NAMALWA (cell line): ENCODE measurements at regions not wholly inside any gene's neighbourhood (a gene's known extent, or its start where the extent isn't known, plus 50 kb on each side); places are given as distances from the start of the nearest gene placed in this dataset.
"Not testable (repeated sequence)": the region's sequence is repeated elsewhere in the genome, so short reads cannot be mapped to it uniquely, and the experiment has no call there.

Experiments
- DNase-seq: peaks from one replicate; pipeline ENCODE4 v3.0.0-alpha.2; 2015; ENCODE audit warnings: low spot score

- DNase-seq, result no peak
These were observed 54.1 kb downstream of the FOXG1 start for GRCh38 chr14:28820677-28821076.

DNA sequence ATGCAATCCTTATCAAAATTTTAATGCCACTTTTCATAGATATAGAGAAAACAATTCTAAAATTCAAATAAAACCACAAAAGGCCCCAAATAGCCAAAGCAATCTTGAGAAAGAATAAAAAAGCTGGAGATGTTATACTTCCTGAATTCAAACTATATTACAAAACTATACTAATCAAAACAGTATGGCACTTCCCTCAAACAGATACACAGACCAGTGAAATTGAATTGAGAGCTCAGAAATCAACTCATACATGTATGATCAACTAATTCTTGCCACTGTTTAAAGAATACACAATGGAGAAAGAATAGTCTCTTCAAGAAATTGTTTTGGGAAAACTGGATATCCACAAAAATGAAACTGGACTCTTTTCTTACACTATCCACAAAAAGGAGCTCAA is 55.4 kb downstream of the FOXG1 start:
- no peak for DNase-seq

GRCh38 chr14:28823245-28823644 is 56.7 kb downstream of the FOXG1 start:
- no peak for DNase-seq

- no peak for DNase-seq
These were observed 63.5 kb downstream of the FOXG1 start for GRCh38 chr14:28830115-28830534.

- DNase-seq, result no peak
These were observed 64.5 kb downstream of the FOXG1 start for GRCh38 chr14:28831126-28831525.

DNA sequence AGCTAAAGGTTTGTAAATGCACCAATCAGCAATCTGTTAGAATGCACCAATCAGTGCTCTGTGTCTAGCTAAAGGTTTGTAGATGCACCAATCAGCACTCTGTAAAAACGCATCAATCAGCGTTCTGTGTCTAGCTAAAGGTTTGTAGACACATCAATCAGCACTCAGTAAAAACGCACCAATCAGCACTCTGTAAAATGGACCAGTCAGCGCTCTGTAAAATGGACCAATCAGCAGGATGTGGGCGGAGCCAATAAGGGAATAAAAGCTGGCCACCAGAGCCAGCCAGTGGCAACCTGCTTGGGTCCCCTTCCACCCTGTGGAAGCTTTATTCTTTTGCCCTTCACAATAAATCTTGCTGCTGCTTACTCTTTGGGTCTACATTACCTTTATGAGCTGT is 76.0 kb downstream of the FOXG1 start:
- not testable (repeated sequence) for DNase-seq

DNA sequence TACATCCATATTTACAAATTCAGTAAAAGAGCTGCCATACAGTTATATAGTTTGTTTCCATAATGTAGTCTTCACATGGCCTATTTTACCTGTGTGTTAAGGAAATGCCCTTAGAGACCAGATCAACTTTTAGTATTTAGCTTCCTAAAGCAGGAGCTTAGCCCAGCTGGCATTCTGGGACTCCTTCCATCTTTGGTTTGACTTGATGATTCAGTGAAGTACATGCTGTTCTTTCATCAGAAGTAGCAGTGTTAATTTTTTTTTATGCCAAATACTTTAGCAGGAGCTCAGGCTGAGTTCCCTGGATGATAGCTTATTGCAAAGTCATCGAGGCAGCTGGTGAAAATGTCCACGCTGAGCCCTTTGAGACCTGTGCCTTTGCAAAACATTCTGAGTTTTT is 101.0 kb downstream of the FOXG1 start:
- DNase-seq, result no peak

- DNase-seq, result no peak
These were observed 103.5 kb downstream of the FOXG1 start for GRCh38 chr14:28870033-28870564.

DNA sequence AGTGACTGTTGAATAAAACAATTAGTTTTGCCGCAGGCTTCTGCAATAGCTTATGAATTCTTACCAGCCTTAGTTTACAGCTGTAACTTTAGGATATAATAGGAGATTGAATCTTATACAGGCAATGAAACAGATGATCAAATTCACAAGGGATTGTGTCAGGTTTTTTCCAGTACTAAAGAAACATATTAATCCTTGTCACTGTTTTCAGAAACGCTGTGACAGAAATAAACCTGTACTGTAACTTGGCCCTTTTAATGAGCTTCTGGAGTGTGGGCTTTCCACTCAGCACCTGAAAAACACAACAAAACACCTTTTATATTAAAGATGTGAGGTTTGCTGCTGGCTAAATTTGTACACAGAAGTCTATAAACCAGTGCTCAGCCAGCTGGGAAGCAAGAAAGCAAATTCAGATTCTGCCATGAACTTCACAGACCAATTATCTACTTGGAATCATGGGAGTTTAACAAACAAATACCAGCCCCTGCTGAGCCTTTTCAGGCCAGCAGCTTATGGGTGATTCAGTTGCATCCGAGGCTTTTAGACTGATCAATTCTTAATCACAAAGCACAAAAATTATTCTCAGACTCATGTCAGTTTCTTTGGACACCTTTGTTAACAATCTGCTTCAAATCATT is 109.5 kb downstream of the FOXG1 start:
- no peak for DNase-seq

DNA sequence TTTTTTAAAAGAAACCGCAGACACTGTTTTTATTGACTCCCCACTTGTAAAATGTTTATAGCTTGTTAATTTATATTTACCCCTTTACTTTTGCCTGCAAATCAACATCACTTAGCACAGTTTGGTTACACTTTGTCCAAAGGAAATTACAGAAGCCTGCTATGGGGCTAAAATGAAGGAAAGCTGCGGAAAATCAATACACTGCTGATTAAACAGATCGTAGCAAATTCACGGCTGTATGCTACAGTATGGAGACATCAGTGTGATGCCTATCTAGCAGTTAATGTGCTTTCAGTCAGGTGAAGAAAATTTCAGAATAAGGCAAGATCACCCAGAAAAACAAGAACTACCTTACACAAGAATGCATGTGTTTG is 110.0 kb downstream of the FOXG1 start:
- DNase-seq, result no peak

DNA sequence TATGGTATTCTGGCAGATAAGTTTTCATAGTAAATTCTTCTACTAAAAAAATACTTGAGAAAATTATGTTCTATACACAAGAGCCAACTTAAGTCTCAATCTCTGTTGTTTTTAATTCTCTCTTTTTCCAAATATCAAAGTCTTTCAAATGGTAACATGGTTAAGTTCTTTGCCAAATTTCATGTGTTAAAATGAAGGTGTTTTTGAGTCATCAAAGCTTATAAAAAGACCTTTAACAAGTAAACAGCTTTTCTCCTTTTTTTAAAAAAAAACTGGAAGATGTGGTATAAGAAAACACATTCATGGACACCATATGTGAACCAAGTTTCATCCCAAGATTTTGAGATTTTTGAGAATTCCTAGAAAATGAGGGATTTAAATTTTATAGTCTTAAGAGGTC is 111.3 kb downstream of the FOXG1 start:
- no peak for DNase-seq

GRCh38 chr14:28879573-28879996 is 113.0 kb downstream of the FOXG1 start:
- DNase-seq, result no peak

- no peak for DNase-seq
These were observed 120.4 kb downstream of the FOXG1 start for GRCh38 chr14:28886940-28887339.

DNA sequence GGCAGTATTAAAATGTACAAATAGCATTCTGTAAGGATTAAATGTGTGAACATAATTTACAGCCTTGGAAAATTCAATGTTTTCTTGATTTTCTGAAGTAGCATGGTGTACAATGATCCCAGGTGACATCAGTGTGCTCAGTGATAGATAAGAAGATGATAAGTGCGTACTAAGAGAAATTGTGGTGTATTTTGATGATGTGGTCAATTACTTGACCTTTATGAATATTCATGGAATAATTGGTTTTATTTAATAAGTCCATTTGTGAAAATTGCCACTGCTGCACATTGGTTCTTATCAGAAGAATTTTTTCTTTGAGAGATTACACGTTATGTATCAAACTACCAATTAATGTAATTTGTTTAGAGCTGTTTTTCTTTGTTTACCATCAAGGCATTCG is 128.8 kb downstream of the FOXG1 start:
- DNase-seq, result no peak

- DNase-seq, result no peak
These were observed 129.8 kb downstream of the FOXG1 start for GRCh38 chr14:28896337-28896736.

DNA sequence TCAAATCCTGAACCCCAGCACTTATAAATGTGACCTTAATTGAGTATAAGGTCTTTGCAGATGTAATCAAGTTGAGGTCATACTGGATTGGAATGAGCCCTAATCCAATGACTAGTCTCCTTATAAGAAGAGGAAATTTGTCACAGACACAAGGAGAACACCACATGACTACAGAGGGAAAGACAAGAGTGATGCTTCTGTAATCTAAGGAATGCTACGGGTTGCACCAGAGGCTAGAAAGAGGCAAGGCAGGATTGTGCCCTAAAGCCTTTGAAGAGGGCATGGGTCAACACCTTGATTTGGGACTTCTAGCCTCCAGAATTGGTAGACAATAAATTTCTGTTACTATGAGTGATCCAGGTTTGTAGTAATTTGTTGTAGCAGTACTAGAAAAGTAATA is 135.0 kb downstream of the FOXG1 start:
- DNase-seq, result no peak

DNA sequence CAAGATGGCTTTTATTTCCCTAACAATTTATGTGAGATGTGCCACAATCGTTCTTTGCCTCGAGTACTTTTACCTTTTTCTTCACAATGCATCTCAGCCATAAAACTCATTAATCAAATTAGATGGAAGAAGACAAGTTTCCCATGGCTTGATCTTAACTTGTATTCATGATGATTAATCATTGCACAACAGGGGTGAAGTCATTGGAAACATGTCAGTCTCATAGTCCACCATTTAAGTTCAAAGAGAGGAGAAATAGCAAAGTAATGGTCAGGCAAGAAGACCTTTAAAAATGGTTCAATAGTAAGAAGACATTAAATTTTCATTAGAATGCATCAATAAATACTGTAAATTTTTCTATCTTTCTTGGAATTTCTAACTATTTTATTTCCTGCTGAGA is 136.3 kb downstream of the FOXG1 start:
- DNase-seq, result no peak

DNA sequence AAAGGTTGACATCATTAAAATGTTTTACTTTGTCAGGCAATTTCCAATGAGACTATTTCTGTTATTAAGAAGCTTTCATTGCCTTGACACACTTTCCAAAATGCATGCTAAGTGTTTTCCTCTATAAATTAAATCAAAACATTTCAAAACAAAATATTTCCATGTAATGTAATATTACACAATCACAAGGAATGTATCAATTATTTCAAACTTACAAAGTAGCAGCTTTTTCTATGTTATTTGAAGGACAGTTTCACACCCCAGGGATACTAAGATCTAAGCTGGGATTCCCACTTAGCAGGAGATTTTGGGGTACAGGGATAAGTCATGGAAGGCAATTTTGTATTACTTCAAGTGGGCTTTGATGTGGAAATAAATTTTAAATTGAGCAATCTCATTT is 144.9 kb downstream of the FOXG1 start:
- DNase-seq, result no peak

GRCh38 chr14:28913056-28913455 is 146.5 kb downstream of the FOXG1 start:
- DNase-seq, result no peak

DNA sequence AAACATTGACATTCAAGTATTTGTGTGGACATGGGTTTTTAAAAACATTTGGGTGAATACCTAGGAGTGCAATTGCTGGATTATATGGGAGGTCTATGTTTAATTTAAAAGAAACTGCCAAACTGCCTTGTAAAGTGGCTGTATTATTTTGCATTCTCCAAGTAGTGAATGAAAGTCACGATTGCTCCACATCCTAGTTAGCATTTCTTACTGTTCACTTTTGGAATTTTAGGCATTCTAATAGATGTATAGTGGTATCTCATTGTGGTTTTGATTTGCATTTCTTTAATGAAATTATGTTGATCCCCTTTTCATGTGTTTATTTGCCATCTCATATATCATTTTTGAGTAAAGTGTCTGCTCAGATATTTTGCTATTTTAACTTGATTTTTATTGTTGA is 159.5 kb downstream of the FOXG1 start:
- no peak for DNase-seq

GRCh38 chr14:28931999-28932398 is 165.4 kb downstream of the FOXG1 start:
- DNase-seq, result no peak

GRCh38 chr14:28936601-28937000 is 170.0 kb downstream of the FOXG1 start:
- no peak for DNase-seq

- DNase-seq, result no peak
These were observed 175.2 kb downstream of the FOXG1 start for GRCh38 chr14:28941758-28942157.

DNA sequence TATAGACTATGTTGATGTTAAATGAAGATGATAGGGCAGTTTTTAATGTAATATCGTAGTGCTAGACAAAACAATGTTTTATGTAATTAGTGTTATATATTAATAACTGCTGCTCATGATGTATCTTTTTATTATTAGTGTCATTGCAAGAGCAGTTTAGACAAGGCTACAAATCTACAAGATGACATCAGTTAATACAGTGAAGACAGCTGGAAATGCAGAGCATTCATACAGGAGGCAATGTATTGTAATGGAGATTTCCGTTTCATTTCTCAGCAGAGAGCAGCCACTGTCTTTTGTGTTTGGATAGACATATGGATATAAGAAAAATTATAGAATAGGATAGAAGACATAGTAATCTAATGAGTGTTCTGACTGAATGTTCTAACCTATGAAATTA is 178.0 kb downstream of the FOXG1 start:
- no peak for DNase-seq
